ENCODE measurements at regions not wholly inside any gene's neighbourhood (a gene's known extent, or its start where the extent isn't known, plus 50 kb on each side); places are given as distances from the start of the nearest gene placed in this dataset.

GRCh38 chr12:59459966-59460660 lies 135.7 kb upstream of the SLC16A7 start:
- no peaks in the 10 kb centered on the region for H3F3A ChIP-seq (ENCODE audit: low read depth)
- no peaks in the 10 kb centered on the region for H3K79me2 ChIP-seq (ENCODE audit: insufficient read depth, low read length)
- H3K4me1 ChIP-seq (ENCODE audit: insufficient read depth, low read length, poor library complexity, severe bottlenecking) = no peaks in the 10 kb centered on the region
- no peaks in the 10 kb centered on the region for H4K20me1 ChIP-seq (ENCODE audit: insufficient read depth, low read length, poor library complexity, severe bottlenecking)
- no peak overlapping the region for H2AFZ ChIP-seq (ENCODE audit: low read length)
- no peaks in the 10 kb centered on the region for H3K27me3 ChIP-seq (ENCODE audit: insufficient read depth, low read length, poor library complexity, severe bottlenecking)
- no peak overlapping the region for H3K4me2 ChIP-seq (ENCODE audit: low read depth, low read length, poor library complexity, severe bottlenecking)
- H3K9me2 ChIP-seq (replicated peaks; ENCODE audit: low read depth, low read length) = no peaks in the 10 kb centered on the region
- H3K4me3 ChIP-seq (ENCODE audit: low read length, poor library complexity, severe bottlenecking) = no peak overlapping the region
- TF ChIP-seq, protein P1, sequence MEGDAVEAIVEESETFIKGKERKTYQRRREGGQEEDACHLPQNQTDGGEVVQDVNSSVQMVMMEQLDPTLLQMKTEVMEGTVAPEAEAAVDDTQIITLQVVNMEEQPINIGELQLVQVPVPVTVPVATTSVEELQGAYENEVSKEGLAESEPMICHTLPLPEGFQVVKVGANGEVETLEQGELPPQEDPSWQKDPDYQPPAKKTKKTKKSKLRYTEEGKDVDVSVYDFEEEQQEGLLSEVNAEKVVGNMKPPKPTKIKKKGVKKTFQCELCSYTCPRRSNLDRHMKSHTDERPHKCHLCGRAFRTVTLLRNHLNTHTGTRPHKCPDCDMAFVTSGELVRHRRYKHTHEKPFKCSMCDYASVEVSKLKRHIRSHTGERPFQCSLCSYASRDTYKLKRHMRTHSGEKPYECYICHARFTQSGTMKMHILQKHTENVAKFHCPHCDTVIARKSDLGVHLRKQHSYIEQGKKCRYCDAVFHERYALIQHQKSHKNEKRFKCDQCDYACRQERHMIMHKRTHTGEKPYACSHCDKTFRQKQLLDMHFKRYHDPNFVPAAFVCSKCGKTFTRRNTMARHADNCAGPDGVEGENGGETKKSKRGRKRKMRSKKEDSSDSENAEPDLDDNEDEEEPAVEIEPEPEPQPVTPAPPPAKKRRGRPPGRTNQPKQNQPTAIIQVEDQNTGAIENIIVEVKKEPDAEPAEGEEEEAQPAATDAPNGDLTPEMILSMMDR (conservative IDR thresholded peaks at IDR 0.05; ENCODE audit: low read length) = no peak
- no peak for TF ChIP-seq EZH2phosphoT487 (IDR thresholded peaks at IDR 0.05; ENCODE audit: borderline replicate concordance)
- H3K9me3 ChIP-seq (ENCODE audit: insufficient read depth, low read depth, low read length) = no peaks in the 10 kb centered on the region
- H3K9ac ChIP-seq (ENCODE audit: low read depth, low read length, poor library complexity, severe bottlenecking) = no peak overlapping the region
- no peaks in the 10 kb centered on the region for H3K36me3 ChIP-seq (ENCODE audit: insufficient read depth, low read length)

GRCh38 chr12:59453475-59453874 lies 142.4 kb upstream of the SLC16A7 start:
- Histone ChIP-seq H3K79me2 (ENCODE audit: insufficient read depth, low read length) (no peaks in the 10 kb centered on the region), H3K36me3 (ENCODE audit: insufficient read depth, low read length) (no peaks in the 10 kb centered on the region), H3K9me2 (replicated peaks; ENCODE audit: low read depth, low read length) (no peaks in the 10 kb centered on the region), H3K9ac (ENCODE audit: low read depth, low read length, poor library complexity, severe bottlenecking) (no peak overlapping the region), H4K20me1 (ENCODE audit: insufficient read depth, low read length, poor library complexity, severe bottlenecking) (no peaks in the 10 kb centered on the region), H3K4me1 (ENCODE audit: insufficient read depth, low read length, poor library complexity, severe bottlenecking) (no peaks in the 10 kb centered on the region), H3K4me3 (ENCODE audit: low read length, poor library complexity, severe bottlenecking) (no peak overlapping the region), H3K9me3 (ENCODE audit: insufficient read depth, low read depth, low read length) (peaks cover 4% of the 10 kb centered on the region; the same call in 1 of the 2 replicates), H3F3A (ENCODE audit: low read depth) (no peaks in the 10 kb centered on the region), H3K4me2 (ENCODE audit: low read depth, low read length, poor library complexity, severe bottlenecking) (no peak overlapping the region), H3K27me3 (ENCODE audit: insufficient read depth, low read length, poor library complexity, severe bottlenecking) (no peaks in the 10 kb centered on the region), H2AFZ (ENCODE audit: low read length) (no peak overlapping the region)
- TF ChIP-seq, protein P1 (conservative IDR thresholded peaks at IDR 0.05; ENCODE audit: low read length) = no peak
- no peak for TF ChIP-seq EZH2phosphoT487 (IDR thresholded peaks at IDR 0.05; ENCODE audit: borderline replicate concordance)

- Histone ChIP-seq H3K27me3 (ENCODE audit: insufficient read depth, low read length, poor library complexity, severe bottlenecking) (no peaks in the 10 kb centered on the region), H4K20me1 (ENCODE audit: insufficient read depth, low read length, poor library complexity, severe bottlenecking) (no peaks in the 10 kb centered on the region), H3K9me2 (replicated peaks; ENCODE audit: low read depth, low read length) (no peaks in the 10 kb centered on the region), H2AFZ (ENCODE audit: low read length) (no peak overlapping the region), H3K4me2 (ENCODE audit: low read depth, low read length, poor library complexity, severe bottlenecking) (no peak overlapping the region), H3F3A (ENCODE audit: low read depth) (no peaks in the 10 kb centered on the region), H3K9ac (ENCODE audit: low read depth, low read length, poor library complexity, severe bottlenecking) (no peak overlapping the region), H3K36me3 (ENCODE audit: insufficient read depth, low read length) (no peaks in the 10 kb centered on the region), H3K4me3 (ENCODE audit: low read length, poor library complexity, severe bottlenecking) (no peak overlapping the region), H3K9me3 (ENCODE audit: insufficient read depth, low read depth, low read length) (peaks cover 4% of the 10 kb centered on the region; the same call in 1 of the 2 replicates), H3K4me1 (ENCODE audit: insufficient read depth, low read length, poor library complexity, severe bottlenecking) (no peaks in the 10 kb centered on the region), H3K79me2 (ENCODE audit: insufficient read depth, low read length) (no peaks in the 10 kb centered on the region)
- TF ChIP-seq, protein P1 (conservative IDR thresholded peaks at IDR 0.05; ENCODE audit: low read length) = no peak
- TF ChIP-seq EZH2phosphoT487 (IDR thresholded peaks at IDR 0.05; ENCODE audit: borderline replicate concordance) = no peak
These were observed 143.1 kb upstream of the SLC16A7 start for GRCh38 chr12:59452746-59453145.
